ENCODE measurements at regions not wholly inside any gene's neighbourhood (a gene's known extent, or its start where the extent isn't known, plus 50 kb on each side); places are given as distances from the start of the nearest gene placed in this dataset.

DNA sequence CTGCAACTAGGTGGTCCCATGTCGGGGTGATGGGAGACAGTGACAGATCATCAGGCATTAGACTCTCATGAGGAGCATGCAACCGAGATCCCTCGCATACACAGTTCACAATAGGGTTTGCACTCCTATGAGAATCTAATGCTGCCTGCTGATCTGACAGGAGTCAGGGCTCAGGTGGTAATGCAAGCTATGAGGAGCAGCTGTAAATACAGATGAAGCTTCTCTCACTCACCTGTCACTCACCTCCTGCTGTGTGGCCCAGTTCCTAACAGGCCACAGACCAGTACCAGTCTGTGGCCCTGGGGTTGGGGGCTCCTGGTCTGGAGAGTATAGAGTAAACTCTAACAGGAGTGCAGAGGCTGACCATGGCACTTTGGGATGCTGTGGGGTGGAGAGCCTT is 209.2 kb downstream of the DLEU7 start:
- H3K27ac ChIP-seq (ENCODE audit: low read depth, low read length, poor library complexity, severe bottlenecking) = peak overlapping the region; percentile 93
- no peaks in the 10 kb centered on the region for H3K36me3 ChIP-seq (ENCODE audit: insufficient read depth, low read length)
- no peaks in the 10 kb centered on the region for H3K27me3 ChIP-seq (ENCODE audit: insufficient read depth, low read length)
- H3K9me3 ChIP-seq (ENCODE audit: low read length) = no peaks in the 10 kb centered on the region
- no peak overlapping the region for H3K4me2 ChIP-seq (ENCODE audit: low read length)
- H4K20me1 ChIP-seq (ENCODE audit: insufficient read depth, low read length) = no peaks in the 10 kb centered on the region
- H3K9me2 ChIP-seq (ENCODE audit: low read depth, low read length) = no peaks in the 10 kb centered on the region
- H3F3A ChIP-seq (ENCODE audit: insufficient read depth, low read length) = no peaks in the 10 kb centered on the region
- no peak overlapping the region for H3K9ac ChIP-seq (ENCODE audit: low read length)
- H3K4me3 ChIP-seq (ENCODE audit: low read depth, low read length, poor library complexity, severe bottlenecking) = no peak overlapping the region
- TF ChIP-seq, protein P1, sequence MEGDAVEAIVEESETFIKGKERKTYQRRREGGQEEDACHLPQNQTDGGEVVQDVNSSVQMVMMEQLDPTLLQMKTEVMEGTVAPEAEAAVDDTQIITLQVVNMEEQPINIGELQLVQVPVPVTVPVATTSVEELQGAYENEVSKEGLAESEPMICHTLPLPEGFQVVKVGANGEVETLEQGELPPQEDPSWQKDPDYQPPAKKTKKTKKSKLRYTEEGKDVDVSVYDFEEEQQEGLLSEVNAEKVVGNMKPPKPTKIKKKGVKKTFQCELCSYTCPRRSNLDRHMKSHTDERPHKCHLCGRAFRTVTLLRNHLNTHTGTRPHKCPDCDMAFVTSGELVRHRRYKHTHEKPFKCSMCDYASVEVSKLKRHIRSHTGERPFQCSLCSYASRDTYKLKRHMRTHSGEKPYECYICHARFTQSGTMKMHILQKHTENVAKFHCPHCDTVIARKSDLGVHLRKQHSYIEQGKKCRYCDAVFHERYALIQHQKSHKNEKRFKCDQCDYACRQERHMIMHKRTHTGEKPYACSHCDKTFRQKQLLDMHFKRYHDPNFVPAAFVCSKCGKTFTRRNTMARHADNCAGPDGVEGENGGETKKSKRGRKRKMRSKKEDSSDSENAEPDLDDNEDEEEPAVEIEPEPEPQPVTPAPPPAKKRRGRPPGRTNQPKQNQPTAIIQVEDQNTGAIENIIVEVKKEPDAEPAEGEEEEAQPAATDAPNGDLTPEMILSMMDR (IDR thresholded peaks at IDR 0.05; ENCODE audit: low read length) = no peak
- TF ChIP-seq EZH2 (IDR thresholded peaks at IDR 0.05; ENCODE audit: borderline replicate concordance, low read length) = no peak
- H3K4me1 ChIP-seq (ENCODE audit: insufficient read depth, low read length, severe bottlenecking) = peaks cover 49% of the 10 kb centered on the region
- no peak overlapping the region for H2AFZ ChIP-seq (ENCODE audit: low read length)
- H3K79me2 ChIP-seq (ENCODE audit: insufficient read depth, low read length) = no peaks in the 10 kb centered on the region

DNA sequence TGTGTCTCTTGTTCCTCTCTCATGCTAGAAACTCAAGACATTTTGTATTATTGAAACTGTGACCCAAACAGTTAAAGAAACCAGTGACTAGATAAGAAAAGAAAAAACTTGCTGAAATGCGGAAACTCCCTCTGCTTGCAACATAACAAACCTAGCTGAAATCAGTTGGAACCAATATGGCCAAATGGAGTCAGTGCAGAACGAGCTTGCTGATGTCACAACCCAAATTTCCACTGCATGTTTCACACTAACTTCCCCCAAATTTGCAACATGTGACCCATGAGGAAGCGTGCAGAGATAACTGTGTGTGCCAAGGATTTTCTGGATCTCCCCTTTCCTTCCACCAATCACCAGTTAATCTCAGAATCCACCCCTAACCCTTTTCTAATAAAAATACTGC is 208.0 kb downstream of the DLEU7 start:
- H3K9me3 ChIP-seq (ENCODE audit: low read length) = no peaks in the 10 kb centered on the region
- peak overlapping the region; percentile 44 for H3K4me3 ChIP-seq (ENCODE audit: low read depth, low read length, poor library complexity, severe bottlenecking)
- peak overlapping the region; percentile 72 for H3K4me2 ChIP-seq (ENCODE audit: low read length)

DNA sequence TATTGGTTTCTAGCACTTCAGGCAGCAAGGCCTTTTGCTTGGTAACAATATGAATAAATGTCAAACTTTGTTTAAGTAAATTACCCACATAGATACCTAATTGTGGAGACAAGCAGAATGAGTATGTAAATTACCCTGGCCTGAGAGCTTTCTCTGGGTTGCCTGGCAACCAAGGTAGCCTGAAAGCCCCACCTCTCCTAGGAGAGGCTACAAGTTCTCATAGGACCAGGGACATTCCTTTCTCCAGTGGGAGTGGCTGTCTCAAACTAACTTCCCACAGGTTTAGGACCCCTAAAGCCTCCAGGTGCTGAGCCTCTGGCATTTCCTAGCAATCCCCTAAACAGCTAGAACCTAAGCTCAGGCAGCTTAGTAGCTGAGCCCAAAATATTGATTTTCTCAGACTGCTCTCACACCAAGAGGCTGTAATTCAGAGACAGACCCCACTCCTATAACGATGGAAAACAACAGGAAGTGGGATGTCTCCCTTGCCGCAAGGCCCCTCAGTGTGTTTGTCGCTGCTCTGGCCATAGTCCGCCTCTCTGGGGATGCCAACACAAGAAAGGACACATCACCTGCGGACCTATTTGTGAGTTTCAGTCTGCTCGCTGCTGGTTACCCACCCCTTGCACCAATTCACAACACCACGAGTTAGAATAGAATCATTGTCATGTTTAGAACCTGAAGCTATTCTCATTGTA is 207.3 kb downstream of the DLEU7 start:
- H3K79me2 ChIP-seq (ENCODE audit: insufficient read depth, low read length) = no peaks in the 10 kb centered on the region
- no peaks in the 10 kb centered on the region for H3K27me3 ChIP-seq (ENCODE audit: insufficient read depth, low read length)
- H4K20me1 ChIP-seq (ENCODE audit: insufficient read depth, low read length) = no peaks in the 10 kb centered on the region
- H3K4me3 ChIP-seq (ENCODE audit: low read depth, low read length, poor library complexity, severe bottlenecking) = peak overlapping the region; percentile 44
- peak overlapping the region; percentile 49 for H3K9ac ChIP-seq (ENCODE audit: low read length)
- peak overlapping the region; percentile 93 for H3K27ac ChIP-seq (ENCODE audit: low read depth, low read length, poor library complexity, severe bottlenecking)
- H3K36me3 ChIP-seq (ENCODE audit: insufficient read depth, low read length) = no peaks in the 10 kb centered on the region
- no peaks in the 10 kb centered on the region for H3F3A ChIP-seq (ENCODE audit: insufficient read depth, low read length)
- H3K9me2 ChIP-seq (ENCODE audit: low read depth, low read length) = no peaks in the 10 kb centered on the region
- no peak for TF ChIP-seq EZH2 (IDR thresholded peaks at IDR 0.05; ENCODE audit: borderline replicate concordance, low read length)
- TF ChIP-seq, protein P1 (IDR thresholded peaks at IDR 0.05; ENCODE audit: low read length) = no peak
- peaks cover 49% of the 10 kb centered on the region for H3K4me1 ChIP-seq (ENCODE audit: insufficient read depth, low read length, severe bottlenecking)
- no peaks in the 10 kb centered on the region for H3K9me3 ChIP-seq (ENCODE audit: low read length)
- H2AFZ ChIP-seq (ENCODE audit: low read length) = peak overlapping the region; percentile 59
- H3K4me2 ChIP-seq (ENCODE audit: low read length) = peak overlapping the region; percentile 72

More for the DNA sequence above, 208.0 kb downstream of the DLEU7 start:
- Histone ChIP-seq H3K9me2 (ENCODE audit: low read depth, low read length) (no peaks in the 10 kb centered on the region), H3F3A (ENCODE audit: insufficient read depth, low read length) (no peaks in the 10 kb centered on the region), H4K20me1 (ENCODE audit: insufficient read depth, low read length) (no peaks in the 10 kb centered on the region), H3K27ac (ENCODE audit: low read depth, low read length, poor library complexity, severe bottlenecking) (peak overlapping the region; percentile 93), H3K79me2 (ENCODE audit: insufficient read depth, low read length) (no peaks in the 10 kb centered on the region), H2AFZ (ENCODE audit: low read length) (peak overlapping the region; percentile 25; the same call in 1 of the 2 replicates), H3K36me3 (ENCODE audit: insufficient read depth, low read length) (no peaks in the 10 kb centered on the region), H3K9ac (ENCODE audit: low read length) (peak overlapping the region; percentile 34; the same call in 1 of the 2 replicates), H3K4me1 (ENCODE audit: insufficient read depth, low read length, severe bottlenecking) (peaks cover 49% of the 10 kb centered on the region), H3K27me3 (ENCODE audit: insufficient read depth, low read length) (no peaks in the 10 kb centered on the region)
- TF ChIP-seq EZH2 (IDR thresholded peaks at IDR 0.05; ENCODE audit: borderline replicate concordance, low read length) = no peak
- TF ChIP-seq, protein P1 (IDR thresholded peaks at IDR 0.05; ENCODE audit: low read length) = no peak

Measured in OCI-LY1 (cell line).